PC-9 (cell line): ENCODE measurements at regions not wholly inside any gene's neighbourhood (a gene's known extent, or its start where the extent isn't known, plus 50 kb on each side); places are given as distances from the start of the nearest gene placed in this dataset.
A peak's percentile ranks its signal among the peaks of the same experiment; 100 is the strongest.

Experiments used
- BruUV-seq: library from RNA; stranded (reverse); fragments of 400-500 nt; replicated peaks from 2 replicates; lab custom pipeline; 2021; lab: Mats Ljungman, UMichigan
- CTCF ChIA-PET: fragments of 300-600 bp; sonication (Branson Sonifier 250); formaldehyde crosslinking; loops from one replicate; lab custom pipeline; 2022; ENCODE audit warnings: antibody characterized with exemption; lab: Charles Lee
- POLR2A ChIA-PET: fragments of 300-600 bp; sonication (Branson Sonifier 250); formaldehyde crosslinking; loops from one replicate; lab custom pipeline; 2022; ENCODE audit warnings: antibody characterized with exemption; ENCODE audit not compliant: unreplicated experiment; lab: Charles Lee
- DNase-seq, 2 experiments: peaks; one replicate each; pipeline versions ENCODE4 v3.0.0 to v3.0.0-alpha.2; 2015 to 2022; ENCODE audit warnings: mixed read lengths in 1 of 2
- H2AFZ ChIP-seq: fragments of 200-600 bp; sonication (generic); 2 replicates; pipeline ENCODE4 v1.8.1; 2017; ENCODE audit warnings: antibody characterized with exemption
- H3F3A ChIP-seq: fragments of 200-600 bp; sonication (generic); 2 replicates; pipeline ENCODE4 v1.8.1; 2017; ENCODE audit warnings: antibody characterized with exemption, mild to moderate bottlenecking, low read depth; ENCODE audit not compliant: insufficient read depth
- H3K27ac ChIP-seq: fragments of 200-600 bp; sonication (generic); 2 replicates; pipeline ENCODE4 v1.6.1; 2016; ENCODE audit warnings: mixed run types
- H3K27me3 ChIP-seq: fragments of 200-600 bp; sonication (generic); 2 replicates; pipeline ENCODE4 v1.6.1; 2016; ENCODE audit warnings: low read depth, mixed run types; ENCODE audit not compliant: insufficient read depth
- H3K36me3 ChIP-seq: fragments of 200-600 bp; sonication (generic); 2 replicates; pipeline ENCODE4 v1.6.1; 2016; ENCODE audit warnings: low read depth, mixed run types
- H3K4me1 ChIP-seq: fragments of 200-600 bp; sonication (generic); replicated peaks from 2 replicates; pipeline ENCODE4 v1.6.1; 2016; ENCODE audit warnings: mixed run types; ENCODE audit not compliant: insufficient read depth
- H3K4me2 ChIP-seq: fragments of 200-600 bp; sonication (generic); 2 replicates; pipeline ENCODE4 v1.6.1; 2017; ENCODE audit warnings: mixed run types
- H3K4me3 ChIP-seq: fragments of 200-600 bp; sonication (generic); 2 replicates; pipeline ENCODE4 v1.6.1; 2016; ENCODE audit warnings: mixed run types
- H3K79me2 ChIP-seq: fragments of 200-600 bp; sonication (generic); 2 replicates; pipeline ENCODE4 v1.6.1; 2017; ENCODE audit warnings: low read depth, mixed run types
- H3K9me2 ChIP-seq: fragments of 200-600 bp; sonication (generic); 2 replicates; pipeline ENCODE4 v1.8.1; 2017; ENCODE audit warnings: mild to moderate bottlenecking; ENCODE audit not compliant: insufficient read depth
- H3K9me3 ChIP-seq: fragments of 200-600 bp; sonication (generic); 2 replicates; pipeline ENCODE4 v1.8.1; 2016; ENCODE audit warnings: low read depth; ENCODE audit not compliant: insufficient read depth
- H4K20me1 ChIP-seq: fragments of 200-600 bp; sonication (generic); 2 replicates; pipeline ENCODE4 v1.8.1; 2017; ENCODE audit not compliant: insufficient read depth
- CTCF ChIP-seq: fragments of 200-600 bp; sonication (generic); conservative IDR thresholded peaks from 2 replicates; pipeline ENCODE4 v1.6.1; 2017; ENCODE audit warnings: mixed run types, antibody characterized with exemption, mild to moderate bottlenecking, moderate library complexity
- EZH2 ChIP-seq: fragments of 200-600 bp; sonication (generic); IDR thresholded peaks from 2 replicates; pipeline ENCODE4 v1.8.0; 2017; ENCODE audit warnings: antibody characterized with exemption, low read depth
- intact Hi-C: fragments of 100-400 bp; cut with micrococcal nuclease; formaldehyde crosslinking; loops from one replicate; pipeline ENCODE4 v1.10.0; 2022; ENCODE audit not compliant: unreplicated experiment

GRCh38 chr5:159531554-159532105 is 201.3 kb upstream of the IL12B start:
- Histone ChIP-seq H3K4me3 (no peak overlapping the region), H3K9me2 (no peaks in the 10 kb centered on the region), H3K4me2 (no peak overlapping the region), H2AFZ (no peak overlapping the region), H4K20me1 (no peaks in the 10 kb centered on the region), H3K9me3 (peaks cover 14% of the 10 kb centered on the region), H3K27me3 (no peaks in the 10 kb centered on the region), H3K79me2 (no peaks in the 10 kb centered on the region), H3F3A (peaks cover 22% of the 10 kb centered on the region), H3K27ac (no peak overlapping the region), H3K36me3 (no peaks in the 10 kb centered on the region), H3K4me1 (peaks cover 10% of the 10 kb centered on the region)
- DNase-seq = no peak
- CTCF ChIA-PET = no interaction called here
- TF ChIP-seq EZH2 (no peak), CTCF (peak; percentile 42)
- POLR2A ChIA-PET = no interaction called here
- no TSS peak for BruUV-seq
- intact Hi-C loops = no loop called here

GRCh38 chr5:159533197-159533596 is 202.9 kb upstream of the IL12B start:
- no TSS peak for BruUV-seq
- no peaks in the 10 kb centered on the region for H4K20me1 ChIP-seq
- peaks cover 14% of the 10 kb centered on the region for H3K9me3 ChIP-seq
- TF ChIP-seq CTCF (no peak), EZH2 (no peak)
- ChIA-PET POLR2A (interaction anchor here (0.6 kb wide), 1 partner anchor 15 kb away, joined by 3 read pairs; no protein-coding TSS in a partner anchor), CTCF (no interaction called here)
- DNase-seq = peak; percentile 45 to 92
- H3K27ac ChIP-seq = peak overlapping the region; percentile 67
- intact Hi-C loops = loop anchor here (1.0 kb wide), 1 partner anchor 49 kb away; no protein-coding TSS in a partner anchor
- peak overlapping the region; percentile 26 for H3K4me2 ChIP-seq
- H3K79me2 ChIP-seq = no peaks in the 10 kb centered on the region
- H3K27me3 ChIP-seq = no peaks in the 10 kb centered on the region
- no peak overlapping the region for H3K4me3 ChIP-seq
- H3K9me2 ChIP-seq = no peaks in the 10 kb centered on the region
- H3K4me1 ChIP-seq = peaks cover 10% of the 10 kb centered on the region
- H3F3A ChIP-seq = peaks cover 22% of the 10 kb centered on the region
- no peak overlapping the region for H2AFZ ChIP-seq
- H3K36me3 ChIP-seq = no peaks in the 10 kb centered on the region

- BruUV-seq = no TSS peak
- Histone ChIP-seq H3K79me2 (no peaks in the 10 kb centered on the region), H3K36me3 (no peaks in the 10 kb centered on the region), H3K27me3 (no peaks in the 10 kb centered on the region), H4K20me1 (no peaks in the 10 kb centered on the region), H3K4me2 (no peak overlapping the region), H3K27ac (no peak overlapping the region), H3K4me3 (no peak overlapping the region), H2AFZ (no peak overlapping the region), H3F3A (peaks cover 22% of the 10 kb centered on the region), H3K9me3 (peaks cover 14% of the 10 kb centered on the region), H3K9me2 (no peaks in the 10 kb centered on the region), H3K4me1 (peaks cover 10% of the 10 kb centered on the region)
- intact Hi-C loops = no loop called here
- TF ChIP-seq CTCF = no peak
- TF ChIP-seq EZH2 = no peak
- ChIA-PET CTCF (interaction anchor here (0.7 kb wide), 1 partner anchor 35 kb away, joined by 8 read pairs; no protein-coding TSS in a partner anchor), POLR2A (interaction anchor here (0.6 to 0.7 kb wide), 3 partner anchors 18 to 487 kb away, joined by 3 to 8 read pairs (median 3); no protein-coding TSS in a partner anchor)
- DNase-seq = no peak
Observed at GRCh38 chr5:159536166-159536565, 205.9 kb upstream of the IL12B start.
